Neural cell (in vitro differentiated cells): ENCODE measurements at regions not wholly inside any gene's neighbourhood (a gene's known extent, or its start where the extent isn't known, plus 50 kb on each side); places are given as distances from the start of the nearest gene placed in this dataset.
"Not testable (repeated sequence)": the region's sequence is repeated elsewhere in the genome, so short reads cannot be mapped to it uniquely, and the experiment has no call there.

Source experiments
- H2AFZ ChIP-seq: fragments of 200-600, 300-800 bp; sonication (generic), shearing (Covaris generic); 2 replicates; pipeline ENCODE4 v1.6.0; 2014; ENCODE audit warnings: low read depth, mild to moderate bottlenecking, antibody characterized with exemption, low read length, moderate library complexity
- H3F3A ChIP-seq: fragments of 200-600 bp; shearing (Covaris generic); 2 replicates; pipeline ENCODE4 v1.6.1; 2016; ENCODE audit warnings: mild to moderate bottlenecking, moderate library complexity, mixed read lengths, antibody characterized with exemption, low read length; ENCODE audit not compliant: insufficient read depth, poor library complexity, severe bottlenecking
- H3K27ac ChIP-seq: fragments of 200-600, 300-800 bp; sonication (generic), shearing (Covaris generic); 2 replicates; pipeline ENCODE4 v1.5.1; 2014; ENCODE audit warnings: mild to moderate bottlenecking, low read length, moderate library complexity
- H3K27me3 ChIP-seq: fragments of 300-800, 200-600 bp; sonication (generic), shearing (Covaris generic); 2 replicates; pipeline ENCODE4 v1.6.0; 2014; ENCODE audit warnings: mild to moderate bottlenecking, low read depth, low read length, moderate library complexity; ENCODE audit not compliant: insufficient read depth
- H3K36me3 ChIP-seq: fragments of 300-800, 200-600 bp; sonication (generic), shearing (Covaris generic); 2 replicates; pipeline ENCODE4 v1.5.1; 2014; ENCODE audit warnings: mild to moderate bottlenecking, antibody characterized with exemption, low read length, moderate library complexity; ENCODE audit not compliant: insufficient read depth
- H3K4me2 ChIP-seq: fragments of 300-800, 200-600 bp; sonication (generic), shearing (Covaris generic); 2 replicates; pipeline ENCODE4 v1.6.0; 2014; ENCODE audit warnings: mild to moderate bottlenecking, low read length
- H3K4me3 ChIP-seq: fragments of 300-800, 200-600 bp; sonication (generic), shearing (Covaris generic); 2 replicates; pipeline ENCODE4 v1.5.1; 2014; ENCODE audit warnings: mild to moderate bottlenecking, low read length, moderate library complexity
- H3K79me2 ChIP-seq: fragments of 200-600 bp; shearing (Covaris generic); replicated peaks from 2 replicates; pipeline ENCODE4 v1.6.0; 2014; ENCODE audit warnings: mild to moderate bottlenecking, low read length, moderate library complexity; ENCODE audit not compliant: insufficient read depth
- H3K9ac ChIP-seq: fragments of 300-800, 200-600 bp; sonication (generic), shearing (Covaris generic); 2 replicates; pipeline ENCODE4 v1.6.1; 2016; ENCODE audit warnings: mild to moderate bottlenecking, low read length, mixed read lengths
- H3K9me2 ChIP-seq: fragments of 200-600 bp; shearing (Covaris generic); 2 replicates; pipeline ENCODE4 v1.6.1; 2016; ENCODE audit warnings: mild to moderate bottlenecking, low read length, mixed read lengths; ENCODE audit not compliant: insufficient read depth
- H3K9me3 ChIP-seq: fragments of 200-600, 300-800 bp; sonication (generic), shearing (Covaris generic); 2 replicates; pipeline ENCODE4 v1.6.1; 2016; ENCODE audit warnings: mild to moderate bottlenecking, mixed run types, low read length, moderate library complexity, mixed read lengths
- H4K20me1 ChIP-seq: fragments of 200-600 bp; shearing (Covaris generic); 2 replicates; pipeline ENCODE4 v1.6.1; 2016; ENCODE audit warnings: mild to moderate bottlenecking, mixed run types; ENCODE audit not compliant: insufficient read depth
- CTCF ChIP-seq: fragments of 450-650 bp; IDR thresholded peaks from 2 replicates; pipeline ENCODE4 v1.5.1; 2014; ENCODE audit warnings: antibody characterized with exemption, mild to moderate bottlenecking, moderate library complexity; ENCODE audit not compliant: poor library complexity, severe bottlenecking
- EP300 ChIP-seq: fragments of 450-650 bp; conservative IDR thresholded peaks from 2 replicates; pipeline ENCODE4 v1.6.1; 2014; ENCODE audit warnings: antibody characterized with exemption, mild to moderate bottlenecking, moderate library complexity; ENCODE audit not compliant: poor library complexity, severe bottlenecking
- EZH2 ChIP-seq: fragments of 200-600, 300-800 bp; shearing (Covaris generic), sonication (generic); IDR thresholded peaks from 2 replicates; pipeline ENCODE4 v1.6.1; 2014; ENCODE audit warnings: antibody characterized with exemption, low read length, borderline replicate concordance, mild to moderate bottlenecking; ENCODE audit not compliant: insufficient read depth, poor library complexity, severe bottlenecking
- MXI1 ChIP-seq: fragments of 450-650 bp; conservative IDR thresholded peaks from 2 replicates; pipeline ENCODE4 v1.6.1; 2014; ENCODE audit warnings: antibody characterized with exemption, mild to moderate bottlenecking; ENCODE audit not compliant: poor library complexity, severe bottlenecking
- POLR2AphosphoS5 ChIP-seq: IDR thresholded peaks from 2 replicates; pipeline ENCODE4 v1.6.1; 2012
- RAD21 ChIP-seq: fragments of 450-650 bp; conservative IDR thresholded peaks from 2 replicates; pipeline ENCODE4 v1.6.1; 2014; ENCODE audit warnings: antibody characterized with exemption, mild to moderate bottlenecking, moderate library complexity
- REST ChIP-seq: IDR thresholded peaks from 2 replicates; pipeline ENCODE4 v1.6.1; 2012; ENCODE audit warnings: borderline replicate concordance
- SMC3 ChIP-seq: fragments of 450-650 bp; conservative IDR thresholded peaks from 2 replicates; pipeline ENCODE4 v1.6.1; 2014; ENCODE audit warnings: antibody characterized with exemption, mild to moderate bottlenecking, moderate library complexity; ENCODE audit not compliant: poor library complexity
- TAF1 ChIP-seq: IDR thresholded peaks from 2 replicates; pipeline ENCODE4 v1.6.1; 2012; ENCODE audit warnings: low read depth

- Histone ChIP-seq H3K9me2 (no peaks in the 10 kb centered on the region), H3K27me3 (no peaks in the 10 kb centered on the region), H3K79me2 (no peaks in the 10 kb centered on the region), H3K9ac (no peak overlapping the region), H3K27ac (no peak overlapping the region), H3K4me3 (no peak overlapping the region), H2AFZ (no peak overlapping the region), H3K9me3 (peaks cover 3% of the 10 kb centered on the region), H4K20me1 (no peaks in the 10 kb centered on the region), H3F3A (no peaks in the 10 kb centered on the region), H3K36me3 (no peaks in the 10 kb centered on the region), H3K4me2 (no peak overlapping the region)
- no peak for TF ChIP-seq TAF1
- TF ChIP-seq RAD21: no peak
- no peak for TF ChIP-seq EZH2
- TF ChIP-seq EP300: no peak
- TF ChIP-seq MXI1: no peak
- TF ChIP-seq SMC3: no peak
- TF ChIP-seq CTCF: no peak
- no peak for TF ChIP-seq REST
- no peak for TF ChIP-seq POLR2AphosphoS5
These were observed 338.2 kb downstream of the TCERG1L start for GRCh38 chr10:130973127-130973839.

- Histone ChIP-seq H3K9me2 (no peaks in the 10 kb centered on the region), H3K79me2 (no peaks in the 10 kb centered on the region), H3K9ac (no peak overlapping the region), H3K27ac (no peak overlapping the region), H3K4me2 (no peak overlapping the region), H3K4me3 (no peak overlapping the region), H3K36me3 (no peaks in the 10 kb centered on the region), H2AFZ (no peak overlapping the region), H3K9me3 (peaks cover 3% of the 10 kb centered on the region), H3F3A (no peaks in the 10 kb centered on the region), H3K27me3 (no peaks in the 10 kb centered on the region), H4K20me1 (no peaks in the 10 kb centered on the region)
- TF ChIP-seq TAF1 (no peak), SMC3 (no peak)
These were observed 337.4 kb downstream of the TCERG1L start for GRCh38 chr10:130974166-130974565.

GRCh38 chr10:130975351-130975750 lies 336.2 kb downstream of the TCERG1L start:
- not testable (repeated sequence) for H3K9ac ChIP-seq, H3K4me3 ChIP-seq, H3K9me2 ChIP-seq, H3K9me3 ChIP-seq, H3K4me2 ChIP-seq, H3K36me3 ChIP-seq, H2AFZ ChIP-seq, H3F3A ChIP-seq, H3K79me2 ChIP-seq, H3K27me3 ChIP-seq, H3K27ac ChIP-seq, H4K20me1 ChIP-seq
